GM19193 (cell line): ENCODE measurements at regions not wholly inside any gene's neighbourhood (a gene's known extent, or its start where the extent isn't known, plus 50 kb on each side); places are given as distances from the start of the nearest gene placed in this dataset.

Source experiments
- POLR2A ChIP-seq: IDR thresholded peaks from 4 replicates; pipeline ENCODE4 v1.6.1; 2011; ENCODE audit not compliant: insufficient read depth, insufficient read length; ENCODE audit errors: extremely low read depth

DNA sequence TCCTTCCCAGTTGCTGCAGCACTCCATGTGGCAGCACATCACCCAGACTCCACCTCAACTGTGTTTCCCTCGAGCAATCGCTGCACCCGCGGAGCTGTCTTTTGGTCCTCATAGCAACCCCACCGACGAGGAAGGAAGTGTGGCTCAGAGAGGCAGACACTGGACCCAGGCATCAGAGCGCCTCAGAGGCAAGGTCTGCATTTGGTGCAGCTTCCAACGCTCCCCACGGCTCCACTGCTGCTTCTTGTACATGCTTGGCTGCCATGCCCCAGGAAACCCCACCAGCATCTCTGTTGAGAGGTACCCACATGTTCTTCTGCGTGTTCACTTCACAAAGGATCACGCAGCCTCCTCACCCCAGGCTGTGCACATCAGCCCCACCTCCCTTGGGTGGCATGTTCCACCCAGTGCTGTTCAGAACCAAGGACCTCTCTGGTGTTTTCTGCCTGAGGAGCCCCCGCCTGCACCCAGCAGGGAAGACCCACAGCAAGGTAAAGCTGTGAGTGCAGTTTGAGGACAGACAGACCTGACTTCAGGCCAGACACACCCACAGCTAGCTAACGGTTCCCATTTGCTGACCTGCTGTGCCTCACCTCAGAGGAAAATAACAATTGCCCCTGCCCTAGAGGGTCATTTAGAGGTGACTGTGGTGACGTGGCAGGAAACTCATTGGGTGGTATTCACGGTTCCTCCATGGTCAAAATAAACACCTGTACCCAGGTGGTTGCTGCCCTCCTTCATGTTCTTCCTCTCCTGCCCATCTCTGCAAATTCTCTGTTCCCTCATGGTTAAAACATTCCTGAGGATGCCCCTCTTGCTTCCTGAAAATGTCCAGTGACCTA, 326.3 kb upstream of the MYT1L start:
- TF ChIP-seq POLR2A = no peak

DNA sequence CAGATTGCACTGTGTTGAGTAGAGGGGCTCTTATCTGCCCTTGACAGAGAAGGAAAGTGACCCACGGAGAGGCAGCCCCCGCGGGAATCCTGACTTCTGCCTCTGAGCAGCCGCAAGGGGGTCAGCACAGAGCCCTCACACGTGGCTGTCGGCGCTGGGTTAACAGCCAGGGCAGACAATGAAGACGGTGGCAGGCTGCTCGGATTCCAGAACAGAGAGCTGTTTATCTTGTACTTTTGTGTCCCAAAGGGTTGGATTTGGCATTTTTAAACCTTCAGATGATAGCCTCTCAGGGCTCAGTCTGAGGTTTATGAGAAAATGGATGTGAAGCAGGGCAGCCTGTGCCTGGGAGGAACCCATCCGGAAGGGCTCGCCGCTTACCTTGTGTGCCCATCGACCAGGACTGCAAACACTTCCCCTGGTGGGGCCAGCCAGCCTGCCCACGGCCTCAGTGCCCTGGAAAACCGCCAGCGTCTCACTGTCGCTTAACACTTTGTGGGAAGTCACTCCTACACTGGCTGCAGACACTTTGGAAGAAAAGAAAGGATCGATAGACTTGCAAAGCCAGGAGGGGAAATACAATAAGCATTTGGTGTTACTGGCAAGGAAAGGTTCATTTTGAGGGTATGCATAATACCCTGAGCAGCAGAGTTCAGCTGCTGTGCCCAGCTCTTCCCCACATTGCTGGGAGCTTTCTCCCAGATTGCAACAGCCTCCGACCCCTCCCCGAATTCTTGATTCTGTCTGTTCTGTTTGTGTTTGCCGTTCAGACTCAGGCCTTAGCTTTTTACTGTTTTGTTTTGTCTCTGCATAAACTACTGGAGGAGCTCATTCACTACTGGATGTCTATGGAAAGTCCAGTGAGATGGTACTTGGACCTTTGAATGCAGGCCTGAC, 325.3 kb upstream of the MYT1L start:
- TF ChIP-seq POLR2A = no peak

DNA sequence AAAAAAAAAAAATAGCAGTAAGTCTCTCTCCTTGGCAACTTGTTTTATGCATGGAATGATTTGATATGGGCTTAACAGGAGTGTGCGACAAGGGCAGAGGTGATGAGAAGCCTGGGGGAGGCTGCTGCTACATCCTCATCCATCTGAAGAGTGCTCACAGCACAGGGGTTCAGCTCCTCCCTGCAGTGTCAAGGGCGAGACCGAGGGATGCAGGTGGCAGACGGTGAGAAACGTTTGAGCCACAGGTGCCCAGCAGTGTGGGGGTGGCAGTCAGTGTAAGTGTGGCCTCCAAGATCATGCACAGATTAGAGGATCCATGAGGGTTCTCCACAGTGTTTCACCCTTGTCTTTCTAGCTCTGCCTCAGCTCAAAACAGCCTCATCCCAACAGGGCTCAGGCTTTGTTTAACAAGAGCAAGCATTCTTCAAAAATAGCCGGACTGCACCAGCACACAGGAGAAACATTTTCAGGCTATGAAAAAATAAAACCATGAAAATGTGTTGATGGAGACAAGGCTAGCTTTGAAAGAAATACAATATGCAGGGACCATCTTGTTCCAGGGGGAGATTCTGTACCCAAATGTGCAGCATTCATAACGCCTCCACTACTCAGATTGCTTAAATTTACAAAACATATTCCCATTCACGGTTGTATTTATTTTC, 324.5 kb upstream of the MYT1L start:
- no peak for TF ChIP-seq POLR2A

DNA sequence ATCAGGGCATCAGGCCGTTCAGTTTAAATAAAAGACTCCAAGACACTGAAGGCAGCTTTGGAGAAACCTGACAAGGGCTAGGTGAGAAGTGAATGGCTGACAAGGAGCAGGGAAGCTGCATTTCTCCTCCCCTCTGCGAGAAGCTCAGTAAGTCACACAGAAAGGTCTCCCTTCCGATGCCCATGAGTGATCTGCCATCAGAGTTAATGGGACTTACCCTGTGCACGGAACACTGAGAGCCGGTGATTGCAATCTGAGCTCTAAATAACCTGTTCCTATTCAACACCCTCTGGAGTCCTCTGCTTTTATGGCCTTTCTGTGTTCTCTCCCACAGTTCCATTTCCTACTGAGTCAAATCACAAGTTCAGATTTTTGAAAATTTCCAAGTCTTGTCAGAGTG, 322.2 kb upstream of the MYT1L start:
- TF ChIP-seq POLR2A = no peak

DNA sequence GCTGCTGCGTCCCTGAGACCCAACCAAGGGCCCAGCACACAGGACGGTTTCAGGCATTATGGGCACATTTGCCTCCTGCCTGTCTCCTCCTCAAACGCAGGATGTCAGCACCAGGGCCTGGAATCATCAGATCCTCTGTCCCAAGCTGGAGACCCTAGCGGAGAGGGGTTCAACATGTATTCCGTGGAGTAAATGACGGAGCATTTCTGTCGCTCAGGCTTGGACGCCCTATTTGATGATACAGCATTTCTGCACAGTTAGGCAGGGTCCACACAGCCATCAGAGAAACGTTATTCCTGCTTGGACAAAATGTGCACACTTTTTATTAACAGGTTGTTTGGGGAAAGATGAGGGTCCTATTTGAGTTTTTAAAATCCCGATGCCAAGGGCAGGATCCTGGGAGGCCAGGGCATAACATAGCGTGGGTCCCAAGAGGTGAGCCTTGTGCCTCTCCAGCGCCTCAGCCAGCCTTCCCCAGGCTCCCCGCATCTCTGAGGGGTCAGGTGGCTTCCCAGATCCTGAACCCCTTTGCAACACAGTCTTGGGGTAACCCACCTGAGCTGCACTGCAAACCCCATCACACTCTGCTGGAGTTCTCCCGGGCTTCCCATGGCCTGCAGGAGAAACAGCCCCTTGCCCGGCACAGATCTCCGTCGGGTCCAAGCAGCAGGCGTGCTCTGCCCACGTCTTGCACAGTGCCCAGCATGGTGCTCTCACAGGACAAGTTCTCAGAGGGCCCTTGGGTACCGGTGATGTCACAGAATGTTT, 319.7 kb upstream of the MYT1L start:
- no peak for TF ChIP-seq POLR2A

DNA sequence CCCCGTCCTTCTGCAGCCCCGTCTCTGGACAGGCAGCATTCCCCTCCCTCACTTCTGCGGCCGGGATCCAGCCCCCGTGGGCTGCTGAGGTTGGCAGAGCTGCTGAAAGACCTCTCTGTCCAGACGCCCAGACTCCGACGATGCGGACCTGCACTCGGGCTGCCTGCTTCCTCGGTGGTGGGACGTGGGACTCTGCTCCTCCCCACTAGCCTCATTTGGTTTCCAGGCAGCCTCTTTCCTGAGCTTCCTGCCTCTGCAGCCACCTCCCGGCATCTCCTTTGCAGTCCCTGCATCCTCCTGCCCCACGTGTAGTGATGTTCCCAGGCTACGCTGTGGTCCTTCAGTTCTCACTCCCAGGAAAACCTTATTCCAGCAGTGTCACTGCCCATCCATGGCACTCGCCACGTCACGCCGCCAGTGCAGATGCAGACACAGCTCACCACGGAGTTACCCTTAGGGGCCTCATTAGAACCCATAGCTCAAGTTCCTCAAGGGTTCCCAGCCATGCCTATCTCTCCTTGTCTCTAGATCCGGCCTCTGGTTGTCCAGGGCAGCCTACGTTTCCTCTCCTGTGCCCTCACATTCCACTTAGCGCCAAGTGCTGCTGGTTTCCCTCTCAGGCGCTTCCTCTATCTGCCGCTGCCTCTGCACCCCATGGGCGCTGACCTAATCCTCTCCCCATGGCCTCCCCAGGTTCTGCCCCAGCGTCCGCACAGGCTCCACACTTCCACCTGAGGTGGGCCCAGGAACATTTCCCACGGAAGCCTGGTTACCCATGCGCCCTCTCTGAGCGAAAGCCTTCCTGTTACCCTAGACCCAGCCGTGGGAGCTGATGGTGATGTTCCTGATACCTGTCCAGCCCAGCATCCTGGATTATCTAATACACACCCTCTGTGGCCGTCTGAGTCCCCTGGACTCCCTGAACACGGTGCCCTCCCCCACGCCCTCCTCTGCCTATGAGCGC, 318.3 kb upstream of the MYT1L start:
- TF ChIP-seq POLR2A = no peak

DNA sequence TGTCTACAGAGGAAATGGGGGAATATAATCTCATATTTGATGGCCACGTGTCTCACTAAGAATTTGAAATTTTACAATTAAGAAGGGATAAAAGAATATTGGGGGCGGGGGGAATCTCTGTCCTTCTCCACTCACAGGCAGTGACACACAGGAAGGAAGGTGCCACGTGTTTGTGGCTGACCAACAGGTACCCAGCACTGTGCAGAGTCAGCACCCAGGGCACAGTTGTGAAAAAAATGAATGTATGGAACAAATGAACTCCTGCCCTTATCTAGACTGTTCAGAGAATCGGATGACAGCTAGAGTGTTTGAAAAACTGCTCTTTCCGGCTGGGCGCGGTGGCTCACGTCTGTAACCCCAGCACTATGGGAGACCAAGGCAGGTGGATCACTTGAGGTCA, 317.0 kb upstream of the MYT1L start:
- no peak for TF ChIP-seq POLR2A

DNA sequence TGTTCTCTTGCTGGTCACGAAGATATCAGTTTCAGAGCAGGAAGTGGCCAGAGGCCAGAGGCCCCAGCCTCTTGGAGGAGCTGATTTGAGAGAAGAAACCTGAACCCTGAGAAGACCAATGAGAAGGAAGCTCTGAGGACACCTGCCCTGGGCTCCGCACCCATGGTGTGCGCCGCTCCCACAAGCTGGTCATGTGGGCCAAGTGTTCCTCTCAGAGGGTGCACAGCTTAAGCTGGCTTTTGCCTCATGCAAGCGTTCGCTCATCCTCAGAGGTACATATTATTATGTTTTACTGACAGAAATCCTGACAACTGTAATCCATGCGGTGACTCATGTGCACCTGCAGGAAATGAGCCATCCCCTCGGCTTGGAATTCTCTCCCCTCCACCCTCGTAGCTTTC, 316.1 kb upstream of the MYT1L start:
- TF ChIP-seq POLR2A = no peak

DNA sequence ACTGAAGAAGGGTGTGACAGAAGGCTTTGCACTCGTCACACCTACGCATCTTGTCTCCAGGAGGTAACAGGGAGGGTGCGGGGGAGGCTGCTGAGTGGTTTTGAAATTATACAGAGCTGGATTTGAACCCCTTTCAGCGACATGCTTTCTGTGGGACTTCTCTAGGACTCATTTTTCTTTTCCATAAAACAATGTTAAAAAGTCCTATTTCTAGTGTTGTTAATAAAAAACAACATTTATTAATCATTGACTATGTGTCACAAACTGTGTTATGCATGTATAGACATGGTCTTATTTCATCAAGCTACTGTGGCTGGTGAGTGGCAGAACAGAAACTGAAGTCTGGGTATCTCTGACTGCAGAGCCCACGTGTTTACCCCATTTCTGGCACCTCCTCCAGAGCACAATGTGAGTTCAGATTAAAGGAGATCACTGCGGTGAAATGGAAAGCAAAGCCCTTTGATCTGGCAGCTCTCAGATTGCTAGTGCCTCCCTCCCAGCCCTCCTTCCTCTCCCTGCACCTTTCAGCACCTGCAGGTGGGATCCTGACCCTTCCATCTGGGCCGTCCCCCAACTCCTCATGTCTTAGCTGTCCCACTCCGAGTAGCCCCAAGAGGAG, 315.5 kb upstream of the MYT1L start:
- no peak for TF ChIP-seq POLR2A

DNA sequence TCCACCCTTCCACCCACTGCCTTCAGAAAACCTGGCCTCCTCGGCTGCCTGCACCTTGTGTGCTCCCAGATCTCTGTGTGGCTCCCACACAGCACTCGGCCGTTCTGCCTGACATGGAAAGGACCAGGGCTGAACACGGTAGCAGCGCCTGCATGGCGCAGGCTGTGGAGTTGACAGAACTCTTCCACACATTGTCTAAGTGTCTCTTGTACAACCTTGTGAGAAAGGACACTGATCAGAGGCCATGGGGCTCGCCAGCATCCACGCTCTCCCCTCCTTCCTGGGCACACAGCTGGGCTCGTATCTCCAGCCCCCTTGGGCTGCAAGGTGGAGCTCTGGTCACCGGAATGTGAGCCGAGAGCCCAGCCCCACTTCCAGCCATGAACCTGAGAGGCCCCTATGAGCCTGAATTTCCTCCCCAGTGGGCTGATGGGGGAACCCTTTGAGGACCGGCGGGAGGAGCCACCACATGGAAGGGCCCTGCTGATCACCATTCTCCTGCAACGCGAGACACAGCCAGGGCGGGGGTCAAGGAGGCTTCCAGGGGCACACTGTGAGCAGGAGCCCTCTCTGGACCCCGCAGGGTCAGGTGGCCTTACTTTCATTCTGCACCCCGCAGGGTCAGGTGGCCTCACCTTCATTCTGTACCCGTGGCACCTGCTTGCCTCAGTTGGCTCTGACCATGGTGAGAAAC, 314.2 kb upstream of the MYT1L start:
- no peak for TF ChIP-seq POLR2A

DNA sequence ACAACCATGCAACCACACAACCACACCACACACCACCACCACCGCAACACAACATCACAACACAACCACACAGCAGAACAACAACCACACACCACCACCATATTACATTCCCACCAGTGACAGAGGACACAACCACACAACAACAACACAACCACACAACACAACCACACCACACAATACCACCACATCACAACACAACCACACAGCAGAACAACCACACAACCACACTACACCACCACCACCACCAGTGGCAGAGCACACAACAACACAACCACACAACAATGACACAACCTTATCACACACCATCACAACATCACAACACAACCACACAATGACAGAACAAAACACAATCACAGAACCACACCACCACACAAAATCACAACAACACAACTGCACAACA, 313.0 kb upstream of the MYT1L start:
- no peak for TF ChIP-seq POLR2A
